Activated T-cell treated with anti-CD3 and anti-CD28 coated beads, Interleukin-2, amount 50 U/mL, for 48 hours (primary cell): ENCODE measurements at regions not wholly inside any gene's neighbourhood (a gene's known extent, or its start where the extent isn't known, plus 50 kb on each side); places are given as distances from the start of the nearest gene placed in this dataset.

Experiments
- DNase-seq, 2 experiments: peaks; one replicate each; pipeline ENCODE4 v3.0.0-alpha.2; 2020

GRCh38 chr20:22403632-22404361, 180.6 kb downstream of the FOXA2 start:
- no peak for DNase-seq

- no peak for DNase-seq
These were observed 181.2 kb downstream of the FOXA2 start for GRCh38 chr20:22403022-22403631.

- no peak for DNase-seq
These were observed 181.8 kb downstream of the FOXA2 start for GRCh38 chr20:22402550-22402949.

- no peak for DNase-seq
These were observed 183.9 kb downstream of the FOXA2 start for GRCh38 chr20:22400440-22400839.

GRCh38 chr20:22394583-22394982, 189.8 kb downstream of the FOXA2 start:
- DNase-seq = no peak

- no peak for DNase-seq
These were observed 193.8 kb downstream of the FOXA2 start for GRCh38 chr20:22390543-22390903.

GRCh38 chr20:22389836-22390542, 194.4 kb downstream of the FOXA2 start:
- DNase-seq = no peak

- no peak for DNase-seq
These were observed 196.9 kb downstream of the FOXA2 start for GRCh38 chr20:22387452-22387851.

- DNase-seq = no peak
These were observed 198.1 kb downstream of the FOXA2 start for GRCh38 chr20:22386306-22386623.

GRCh38 chr20:22385602-22386305, 198.6 kb downstream of the FOXA2 start:
- DNase-seq = no peak

GRCh38 chr20:22384978-22385377, 199.4 kb downstream of the FOXA2 start:
- no peak for DNase-seq

GRCh38 chr20:22383156-22383555, 201.2 kb downstream of the FOXA2 start:
- no peak for DNase-seq

GRCh38 chr20:22382742-22383141, 201.6 kb downstream of the FOXA2 start:
- DNase-seq = no peak

GRCh38 chr20:22381812-22382416, 202.5 kb downstream of the FOXA2 start:
- no peak for DNase-seq

- no peak for DNase-seq
These were observed 204.9 kb downstream of the FOXA2 start for GRCh38 chr20:22379472-22379871.

GRCh38 chr20:22374678-22375590, 209.4 kb downstream of the FOXA2 start:
- no peak for DNase-seq

GRCh38 chr20:22374066-22374465, 210.3 kb downstream of the FOXA2 start:
- no peak for DNase-seq

GRCh38 chr20:22373164-22373895, 211.0 kb downstream of the FOXA2 start:
- no peak for DNase-seq

GRCh38 chr20:22371843-22372242, 212.5 kb downstream of the FOXA2 start:
- no peak for DNase-seq

- DNase-seq = no peak
These were observed 214.2 kb downstream of the FOXA2 start for GRCh38 chr20:22370137-22370536.

- no peak for DNase-seq
These were observed 215.3 kb downstream of the FOXA2 start for GRCh38 chr20:22369100-22369499.
